ENCODE measurements at regions not wholly inside any gene's neighbourhood (a gene's known extent, or its start where the extent isn't known, plus 50 kb on each side); places are given as distances from the start of the nearest gene placed in this dataset.

DNA sequence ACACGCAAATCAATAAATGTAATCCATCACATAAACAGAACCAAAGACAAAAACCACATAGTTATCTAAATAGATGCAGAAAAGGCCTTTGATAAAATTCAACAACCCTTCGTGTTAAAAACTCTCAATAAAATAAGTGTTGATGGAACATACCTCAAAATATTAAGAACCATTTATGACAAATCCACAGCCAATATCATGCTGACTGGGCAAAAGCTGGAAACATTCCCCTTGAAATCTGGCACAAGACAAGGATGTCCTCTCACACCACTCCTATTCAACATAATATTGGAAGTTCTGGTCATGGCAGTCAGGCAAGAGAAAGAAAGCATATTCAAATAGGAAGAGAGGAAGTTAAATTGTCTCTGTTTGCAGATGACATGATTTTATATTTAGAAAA is 1946.3 kb upstream of the CDH9 start:
- DNase-seq (ENCODE audit: low read depth in 1 of 2, low spot score in 2 of 2), result no peak
- H3K79me2 ChIP-seq (ENCODE audit: control insufficient read depth in 1 of 2, insufficient read depth in 2 of 2, low read length in 2 of 2), result no peaks in the 10 kb centered on the region
- H2BK15ac ChIP-seq (ENCODE audit: low read length), result no peak overlapping the region
- H2BK20ac ChIP-seq (ENCODE audit: low read length), result no peak overlapping the region
- FAIRE-seq, result no peak
- no peaks in the 10 kb centered on the region for H3K36me3 ChIP-seq (ENCODE audit: control insufficient read depth in 2 of 4, insufficient read depth in 4 of 4, low read length in 3 of 4)
- no peak overlapping the region for H2BK120ac ChIP-seq (replicated peaks; ENCODE audit: low read depth, low read length)
- ChIA-PET POLR2A (ENCODE audit: partially characterized antibody) (no interaction called here), CTCF (ENCODE audit: partially characterized antibody) (no interaction called here)
- no peaks in the 10 kb centered on the region for H3K9me3 ChIP-seq (ENCODE audit: insufficient read depth in 2 of 2, low read depth in 1 of 2, low read length in 1 of 2)
- no peak overlapping the region for H3K9ac ChIP-seq (replicated peaks in 1 of 4; ENCODE audit: extremely low read depth in 1 of 4, low read depth in 3 of 4, low read length in 3 of 4)
- H3K23me2 ChIP-seq (ENCODE audit: low read depth, low read length), result no peaks in the 10 kb centered on the region
- H3K4me3 ChIP-seq (ENCODE audit: extremely low read depth in 1 of 4, insufficient read depth in 2 of 4, low read depth in 3 of 4, low read length in 4 of 4), result no peak overlapping the region
- no peak overlapping the region for H4K91ac ChIP-seq (replicated peaks; ENCODE audit: insufficient read length, low read length)
- H3K4me2 ChIP-seq (ENCODE audit: insufficient read depth in 1 of 2, low read depth in 2 of 2, low read length in 2 of 2), result no peak overlapping the region
- H3K79me1 ChIP-seq (ENCODE audit: low read depth, low read length), result no peaks in the 10 kb centered on the region
- H3K27ac ChIP-seq (ENCODE audit: low read depth, low read length), result no peak overlapping the region
- no peak overlapping the region for H3K18ac ChIP-seq (ENCODE audit: extremely low read depth, low read length)
- H3K4ac ChIP-seq (replicated peaks; ENCODE audit: insufficient read length, low read depth, low read length), result no peak overlapping the region
- no peak overlapping the region for H3K14ac ChIP-seq (ENCODE audit: insufficient read length)
- no peak overlapping the region for H4K5ac ChIP-seq (ENCODE audit: insufficient read length, low read depth, low read length)
- no peak overlapping the region for H2BK12ac ChIP-seq (ENCODE audit: low read depth, low read length)
- no peaks in the 10 kb centered on the region for H3K27me3 ChIP-seq (replicated peaks in 1 of 4; ENCODE audit: control insufficient read depth in 3 of 4, extremely low read depth in 1 of 4, insufficient read depth in 3 of 4, low read length in 3 of 4)
- no peak overlapping the region for H2BK5ac ChIP-seq (ENCODE audit: low read depth, low read length)
- H2AFZ ChIP-seq (ENCODE audit: low read length), result no peak overlapping the region
- H2AK5ac ChIP-seq (ENCODE audit: low read depth, low read length), result no peak overlapping the region
- no peaks in the 10 kb centered on the region for H4K20me1 ChIP-seq (replicated peaks in 1 of 2; ENCODE audit: control insufficient read depth in 1 of 2, insufficient read depth in 2 of 2, low read length in 2 of 2)
- TF ChIP-seq SIX5 (IDR thresholded peaks at IDR 0.05; ENCODE audit: low read depth, low read length) (no peak), TBP (IDR thresholded peaks at IDR 0.05; ENCODE audit: low read depth, low read length) (no peak), POLR2A (IDR thresholded peaks at IDR 0.05; ENCODE audit: control extremely low read depth in 1 of 2, low read depth in 2 of 2, low read length in 2 of 2) (no peak), NANOG (IDR thresholded peaks at IDR 0.05; ENCODE audit: insufficient read depth, low read depth, low read length, poor library complexity, severe bottlenecking) (no peak), ASH2L (IDR thresholded peaks at IDR 0.05; ENCODE audit: low read length) (no peak)
- TF ChIP-seq, protein P1, sequence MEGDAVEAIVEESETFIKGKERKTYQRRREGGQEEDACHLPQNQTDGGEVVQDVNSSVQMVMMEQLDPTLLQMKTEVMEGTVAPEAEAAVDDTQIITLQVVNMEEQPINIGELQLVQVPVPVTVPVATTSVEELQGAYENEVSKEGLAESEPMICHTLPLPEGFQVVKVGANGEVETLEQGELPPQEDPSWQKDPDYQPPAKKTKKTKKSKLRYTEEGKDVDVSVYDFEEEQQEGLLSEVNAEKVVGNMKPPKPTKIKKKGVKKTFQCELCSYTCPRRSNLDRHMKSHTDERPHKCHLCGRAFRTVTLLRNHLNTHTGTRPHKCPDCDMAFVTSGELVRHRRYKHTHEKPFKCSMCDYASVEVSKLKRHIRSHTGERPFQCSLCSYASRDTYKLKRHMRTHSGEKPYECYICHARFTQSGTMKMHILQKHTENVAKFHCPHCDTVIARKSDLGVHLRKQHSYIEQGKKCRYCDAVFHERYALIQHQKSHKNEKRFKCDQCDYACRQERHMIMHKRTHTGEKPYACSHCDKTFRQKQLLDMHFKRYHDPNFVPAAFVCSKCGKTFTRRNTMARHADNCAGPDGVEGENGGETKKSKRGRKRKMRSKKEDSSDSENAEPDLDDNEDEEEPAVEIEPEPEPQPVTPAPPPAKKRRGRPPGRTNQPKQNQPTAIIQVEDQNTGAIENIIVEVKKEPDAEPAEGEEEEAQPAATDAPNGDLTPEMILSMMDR (IDR thresholded peaks at IDR 0.05; ENCODE audit: control extremely low read depth in 1 of 3, insufficient read depth in 1 of 3, low read depth in 1 of 3, low read length in 3 of 3), result no peak
- H3K56ac ChIP-seq (replicated peaks; ENCODE audit: insufficient read length, low read depth, low read length), result no peak overlapping the region
- no peak overlapping the region for H3K23ac ChIP-seq (ENCODE audit: insufficient read length)
- no peak overlapping the region for H4K8ac ChIP-seq (ENCODE audit: extremely low read depth, insufficient read depth, low read length)
- 93% methylated on average over 2 of the region's 2 CpGs; no CpG with 5 or more reads in 1 of the 2 experiments for WGBS, 2 experiments (ENCODE audit: extremely low coverage in 1 of 2, insufficient coverage in 1 of 2, insufficient read length in 1 of 2, insufficient replicate concordance in 2 of 2, low coverage in 1 of 2, low lambda C conversion rate in 2 of 2, missing lambda C conversion rate in 1 of 2)
- no peaks in the 10 kb centered on the region for H3K4me1 ChIP-seq (replicated peaks in 1 of 4; ENCODE audit: control insufficient read depth in 3 of 4, insufficient read depth in 4 of 4, low read length in 3 of 4)

Data from H1 (cell line).